GM18498 (cell line): ENCODE measurements at regions not wholly inside any gene's neighbourhood (a gene's known extent, or its start where the extent isn't known, plus 50 kb on each side); places are given as distances from the start of the nearest gene placed in this dataset.
"Not testable (repeated sequence)": the region's sequence is repeated elsewhere in the genome, so short reads cannot be mapped to it uniquely, and the experiment has no call there.

Source experiments
- ATAC-seq: cut with Tn5 transposase; IDR thresholded peaks from one replicate; pipeline ENCODE4 v1.9.1; 2021; ENCODE audit warnings: mild to moderate bottlenecking, moderate library complexity; ENCODE audit not compliant: unreplicated experiment

DNA sequence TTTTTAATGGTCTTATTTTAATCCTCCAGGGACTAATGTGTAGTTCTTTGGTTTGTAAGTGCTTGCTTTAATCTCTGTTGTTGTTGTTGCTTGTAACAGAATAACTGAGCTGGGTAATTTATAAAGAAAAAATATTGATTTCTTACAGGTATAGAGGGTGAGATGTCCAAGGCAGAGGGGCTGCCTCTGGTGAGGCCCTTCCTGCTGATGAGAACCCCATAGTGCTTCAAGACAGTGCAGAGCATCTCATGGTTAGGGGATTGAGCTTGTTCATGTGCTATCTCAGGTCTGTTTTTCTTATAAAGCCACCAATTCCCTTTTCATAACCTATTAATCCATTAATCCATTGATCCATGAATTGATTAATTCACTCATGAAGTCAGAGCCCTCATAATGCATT lies 516.3 kb upstream of the KCND2 start:
- ATAC-seq: no peak

DNA sequence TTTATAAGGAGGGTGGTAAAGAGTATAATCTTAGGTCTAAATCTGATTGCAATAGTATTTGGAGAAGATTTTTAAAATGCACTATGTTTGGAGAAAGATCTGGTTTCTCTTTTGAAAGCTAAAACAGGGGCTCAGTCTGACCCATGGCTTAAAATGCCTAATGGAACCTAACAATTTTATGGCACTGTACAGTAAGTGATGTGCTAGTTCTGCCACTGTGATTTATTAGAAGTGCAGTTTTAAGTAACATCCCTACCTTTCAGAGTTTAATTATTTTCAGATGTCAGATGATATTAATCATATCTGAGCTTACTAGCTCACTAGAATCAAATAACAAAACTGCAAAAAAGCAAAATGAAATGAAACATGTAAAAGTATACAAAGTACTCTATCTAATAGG lies 514.7 kb upstream of the KCND2 start:
- ATAC-seq: no peak

DNA sequence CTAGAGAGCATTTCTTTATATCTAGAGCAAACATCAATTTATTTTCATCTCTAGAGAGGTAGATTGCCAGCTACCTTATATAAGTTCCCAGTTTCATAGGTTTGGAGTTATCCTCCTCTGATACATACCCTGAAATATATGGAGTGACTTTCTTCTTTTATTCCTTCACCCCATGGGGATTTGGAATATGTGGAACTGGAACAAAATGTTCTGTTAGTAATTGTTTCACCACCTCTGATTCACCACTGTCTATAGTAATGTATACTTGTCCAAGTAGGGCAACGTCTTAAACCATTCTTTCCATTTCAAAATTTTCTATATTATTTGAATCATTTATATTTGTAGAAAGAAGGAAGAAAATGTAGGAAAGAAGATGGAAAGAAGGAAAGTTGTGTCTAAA lies 511.2 kb upstream of the KCND2 start:
- no peak for ATAC-seq

DNA sequence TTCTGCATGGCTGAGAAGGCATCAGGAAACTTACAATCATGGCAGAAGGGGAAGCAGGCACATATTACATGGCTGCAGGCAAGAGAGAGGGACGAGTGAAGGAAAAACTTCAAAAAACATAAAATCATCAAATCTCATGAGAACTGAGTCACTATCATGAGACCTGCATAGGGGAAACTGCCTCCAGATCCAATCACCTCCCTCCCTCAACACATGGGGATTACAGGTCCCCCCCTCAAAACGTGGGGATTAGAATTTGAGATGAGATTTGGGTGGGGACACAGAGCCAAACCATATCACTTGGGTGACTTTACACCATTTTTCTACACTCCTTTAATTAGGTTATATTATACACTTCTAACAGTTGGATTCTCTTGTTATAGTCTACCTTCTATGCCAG lies 490.7 kb upstream of the KCND2 start:
- no peak for ATAC-seq

DNA sequence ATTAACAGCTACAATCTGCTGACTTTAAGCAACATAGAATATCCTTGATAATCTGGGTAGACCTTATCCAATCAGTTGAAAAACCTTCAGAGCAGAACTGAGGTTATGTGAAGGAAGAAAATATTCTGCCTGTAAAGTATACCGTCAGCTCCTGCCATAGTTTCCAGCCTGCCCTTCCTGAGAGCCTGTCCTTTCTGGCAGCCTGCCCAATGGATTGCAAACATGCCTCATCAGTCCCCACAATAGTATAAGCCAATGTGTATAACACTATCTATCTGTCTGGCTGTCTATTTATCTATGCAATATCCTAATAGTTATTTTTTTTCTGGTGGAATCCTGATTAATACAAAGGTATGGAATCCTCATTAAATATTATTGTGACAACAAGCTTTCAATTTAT lies 489.2 kb upstream of the KCND2 start:
- ATAC-seq: no peak

DNA sequence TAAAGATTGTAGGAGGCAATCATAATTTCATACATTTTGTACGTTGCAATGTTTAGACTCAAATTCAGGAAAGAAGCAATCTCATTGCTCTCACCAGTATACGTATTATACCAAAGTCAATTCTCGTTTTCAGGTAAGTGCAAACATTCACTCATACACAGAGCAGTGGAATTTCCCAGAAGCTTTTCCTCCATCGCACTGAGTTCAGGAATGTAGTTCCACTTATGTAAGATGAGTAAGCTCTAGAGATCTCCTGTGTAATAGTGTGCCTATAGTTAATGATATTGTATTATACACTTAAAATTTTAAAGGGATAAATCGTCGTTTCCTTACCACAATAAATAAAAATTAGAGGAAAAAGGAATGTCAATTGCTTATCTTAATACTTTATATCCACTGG lies 470.8 kb upstream of the KCND2 start:
- no peak for ATAC-seq

DNA sequence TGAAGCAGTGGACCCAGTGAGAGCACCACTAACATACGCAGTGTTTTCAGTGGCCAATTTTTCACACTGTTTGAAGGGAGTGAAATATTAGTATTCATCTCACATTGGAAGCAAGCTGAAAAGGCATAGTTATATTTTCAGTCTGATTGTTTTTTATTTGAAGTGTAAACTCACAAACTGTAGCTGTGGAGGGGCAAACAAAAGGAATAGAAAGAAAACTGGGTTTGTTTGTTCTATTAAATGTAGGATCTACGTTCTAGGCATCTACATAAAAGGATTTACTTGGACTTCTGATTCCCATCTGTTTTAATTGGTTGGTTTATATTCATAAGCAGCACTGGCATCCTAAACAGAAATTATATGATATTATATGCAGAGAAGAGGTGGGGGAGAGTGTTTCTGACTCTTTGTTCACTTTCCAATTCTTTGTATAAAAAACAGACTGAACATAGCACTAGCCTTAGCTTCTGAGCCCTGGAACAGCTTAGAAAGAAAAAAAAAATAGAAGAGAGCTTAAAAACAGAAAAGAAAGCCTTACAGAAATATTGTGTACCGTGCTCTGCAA lies 447.8 kb upstream of the KCND2 start:
- no peak for ATAC-seq

DNA sequence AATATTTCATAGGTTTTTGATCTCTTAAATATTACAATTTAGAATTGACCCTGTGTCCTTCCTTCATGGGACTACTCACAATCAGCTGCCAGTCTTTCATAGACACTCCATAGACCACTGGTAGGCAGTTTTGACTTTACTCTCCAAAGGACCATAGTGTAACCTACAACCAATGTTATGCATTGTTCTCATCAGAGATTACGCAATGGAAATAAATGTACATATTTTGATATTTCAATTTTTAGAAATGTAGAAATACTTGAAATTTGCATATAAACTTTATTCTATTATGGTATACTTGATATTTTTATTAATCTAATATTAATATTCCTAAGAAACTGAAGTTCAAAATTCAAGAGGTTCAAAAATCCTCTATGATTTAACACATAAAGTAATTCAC lies 446.4 kb upstream of the KCND2 start:
- ATAC-seq: no peak

DNA sequence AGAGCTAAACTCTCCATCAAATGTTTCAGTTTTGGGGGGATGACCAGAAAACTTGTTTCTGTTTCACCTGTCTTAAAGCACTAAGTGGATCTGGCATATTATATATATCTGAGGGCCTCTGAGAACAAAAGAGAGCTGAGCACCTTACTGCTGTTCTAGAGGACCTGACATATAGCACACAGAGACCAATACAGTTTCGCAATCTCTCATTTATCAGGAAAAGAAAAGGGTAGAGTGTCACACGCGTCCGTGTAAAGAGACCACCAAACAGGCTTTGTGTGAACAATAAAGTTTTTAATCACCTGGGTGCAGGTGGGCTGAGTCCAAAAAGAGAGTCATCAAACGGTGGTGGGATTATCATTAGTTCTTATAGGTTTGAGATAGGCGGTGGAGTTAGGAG lies 434.5 kb upstream of the KCND2 start:
- ATAC-seq: no peak

DNA sequence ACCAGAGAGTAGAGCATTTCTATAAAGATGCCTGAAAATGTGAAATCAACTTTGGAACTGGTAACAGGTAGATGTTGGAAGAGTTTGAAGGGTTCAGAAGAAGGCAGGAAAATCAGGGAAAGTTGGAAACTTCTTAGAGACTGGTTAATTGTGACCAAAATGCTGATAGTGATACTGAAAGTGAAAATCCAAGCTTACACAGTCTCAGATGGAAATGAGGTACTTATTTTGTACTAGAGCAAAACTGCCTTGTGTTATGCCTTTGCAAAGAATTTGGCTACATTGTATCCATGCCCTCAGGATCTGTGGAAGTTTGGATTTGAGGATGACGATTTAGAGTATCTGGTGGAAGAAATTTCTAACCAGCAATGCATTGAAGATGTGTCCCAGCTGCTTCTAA lies 430.6 kb upstream of the KCND2 start:
- ATAC-seq: no peak

DNA sequence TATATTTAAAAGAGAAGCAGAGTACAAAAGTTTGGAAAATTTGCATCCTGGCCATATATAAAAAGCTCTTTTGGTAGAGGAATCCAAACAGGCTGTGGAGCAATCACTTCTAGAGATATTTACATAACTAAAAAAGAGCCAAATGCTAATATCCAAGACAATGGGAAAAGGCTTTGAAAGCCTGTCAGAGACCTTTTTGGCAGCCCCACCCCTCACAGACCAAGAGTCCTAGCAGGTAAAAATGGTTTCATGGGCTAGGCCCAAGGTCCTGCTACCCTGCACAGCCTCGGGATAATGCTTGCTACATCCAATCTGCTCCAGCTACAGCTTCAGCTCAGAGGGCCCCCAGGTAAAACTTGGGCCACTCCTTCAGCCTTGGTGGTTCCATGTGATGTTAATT lies 430.2 kb upstream of the KCND2 start:
- no peak for ATAC-seq

DNA sequence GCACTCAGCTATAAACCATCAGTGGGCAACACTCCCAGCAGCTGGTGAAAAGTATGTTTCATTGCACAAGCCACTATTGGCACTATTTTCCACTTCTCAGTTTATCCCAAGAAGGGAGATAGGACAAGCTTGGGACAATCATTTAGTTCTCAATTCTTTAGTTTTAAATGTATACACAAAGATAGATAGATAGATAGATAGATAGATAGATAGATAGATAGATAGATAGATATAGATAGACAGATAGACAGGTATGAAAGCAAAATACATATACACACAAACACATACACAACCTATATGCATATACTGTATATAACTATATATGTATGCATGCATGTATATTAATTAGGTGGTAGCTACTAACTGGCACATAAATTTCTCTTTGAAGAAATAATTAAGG lies 411.6 kb upstream of the KCND2 start:
- ATAC-seq: no peak

DNA sequence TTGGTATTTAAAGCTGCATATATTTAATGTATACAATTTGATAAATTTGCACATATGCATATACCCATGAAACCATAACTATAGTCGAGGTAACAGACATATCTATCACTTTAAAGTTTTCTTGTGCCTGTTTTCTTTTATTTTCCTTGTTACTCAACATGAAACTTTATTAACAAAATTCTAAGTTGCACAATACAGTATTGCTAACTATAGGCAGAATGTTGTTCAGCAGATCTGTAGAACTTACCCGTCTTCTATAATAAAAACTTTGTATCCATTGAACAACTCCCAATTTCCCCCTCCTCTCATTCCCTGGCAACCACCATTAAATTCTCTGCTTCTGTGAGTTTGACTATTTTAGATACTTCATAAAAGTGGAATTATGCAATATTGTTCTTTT lies 404.6 kb upstream of the KCND2 start:
- no peak for ATAC-seq

DNA sequence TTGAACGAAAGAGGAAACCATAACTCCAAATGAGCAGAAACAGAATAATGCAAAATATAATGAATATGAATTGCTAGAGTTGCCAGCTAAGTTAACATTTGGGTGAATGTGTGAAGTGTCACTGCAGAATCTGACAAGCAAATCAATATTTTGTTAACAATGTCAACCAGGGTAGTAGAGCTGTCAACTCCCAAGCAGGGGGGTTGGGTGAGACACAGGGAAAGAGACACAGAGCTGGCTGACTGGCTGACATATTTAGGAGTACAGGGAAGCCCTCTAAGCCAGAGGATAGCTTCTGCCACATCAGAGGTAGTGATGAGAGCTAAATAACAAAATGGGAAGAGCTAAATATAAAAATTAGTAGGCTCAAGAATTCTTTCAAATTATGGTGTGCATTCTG lies 393.1 kb upstream of the KCND2 start:
- ATAC-seq: no peak

DNA sequence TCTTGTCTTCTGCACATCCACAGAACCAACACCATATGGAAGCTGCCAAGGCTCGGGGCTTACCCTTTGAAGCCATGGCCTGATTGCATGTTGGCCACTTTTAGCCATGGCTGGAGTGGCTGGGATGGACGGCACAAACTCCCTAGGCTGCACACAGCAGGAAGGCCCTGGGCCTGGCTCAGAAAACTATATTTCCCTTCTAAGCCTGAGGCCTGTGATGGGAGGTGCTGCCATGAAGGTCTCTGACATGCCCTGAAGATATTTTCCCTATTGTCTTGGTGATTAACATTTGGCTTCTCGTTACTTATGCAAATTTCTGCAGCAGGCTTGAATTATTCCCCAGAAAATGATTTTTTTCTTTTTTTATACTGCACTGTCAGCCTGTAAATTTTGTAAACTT lies 387.0 kb upstream of the KCND2 start:
- ATAC-seq: no peak

DNA sequence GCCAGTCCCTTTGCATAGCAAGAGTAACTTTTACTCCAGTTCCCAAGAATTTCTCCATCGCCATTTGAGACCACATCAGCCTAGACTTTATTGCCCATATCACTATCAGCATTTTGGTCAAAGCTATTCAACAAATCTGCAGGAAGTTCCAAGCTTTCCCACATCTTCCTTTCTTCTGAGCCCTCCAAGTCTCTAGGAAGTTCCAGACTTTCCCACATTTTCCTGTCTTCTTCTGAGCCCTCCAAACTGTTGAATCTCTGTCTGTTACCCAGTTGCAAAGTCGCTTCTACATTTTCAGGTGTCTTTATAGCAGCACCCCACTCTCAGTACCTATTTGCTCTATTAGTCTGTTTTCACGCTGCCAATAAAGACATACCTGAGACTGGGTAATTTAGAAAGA lies 386.4 kb upstream of the KCND2 start:
- not testable (repeated sequence) for ATAC-seq

DNA sequence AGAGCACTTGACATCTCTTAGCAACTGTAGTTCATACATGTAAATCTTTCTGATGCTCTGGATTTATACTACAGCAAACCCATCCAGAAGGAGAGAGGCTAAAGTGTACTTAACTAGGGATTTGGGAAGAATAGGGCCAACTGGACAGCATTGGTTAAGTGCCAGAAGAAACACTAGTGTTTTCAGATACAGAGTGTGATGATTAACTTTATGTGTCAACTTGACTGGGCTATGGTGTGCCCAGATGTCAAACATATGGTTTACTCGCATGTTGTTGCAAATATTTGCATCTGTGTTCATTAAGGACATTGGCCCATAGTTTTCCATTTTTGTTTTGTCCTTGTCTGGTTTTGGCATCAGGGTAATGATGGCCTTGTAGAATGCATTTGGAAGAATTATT lies 384.7 kb upstream of the KCND2 start:
- ATAC-seq: no peak

DNA sequence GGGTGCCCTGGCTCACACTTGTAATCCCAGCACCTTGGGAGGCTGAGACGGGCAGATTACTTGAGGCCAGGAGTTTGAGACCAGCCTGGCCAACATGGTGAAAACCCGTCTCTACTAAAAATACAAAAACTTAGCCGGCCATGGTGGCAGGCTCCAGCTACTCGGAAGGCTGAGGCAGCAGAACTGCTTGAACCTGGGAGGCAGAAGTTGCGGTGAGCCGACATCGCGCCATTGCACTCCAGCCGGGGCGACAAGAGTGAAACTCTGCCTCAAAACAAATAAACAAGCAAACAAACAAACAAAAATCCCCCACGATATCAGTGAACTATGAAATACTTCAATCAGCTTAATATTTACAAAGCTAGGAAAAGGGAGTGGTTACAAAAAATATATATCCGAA lies 382.3 kb upstream of the KCND2 start:
- ATAC-seq: no peak

DNA sequence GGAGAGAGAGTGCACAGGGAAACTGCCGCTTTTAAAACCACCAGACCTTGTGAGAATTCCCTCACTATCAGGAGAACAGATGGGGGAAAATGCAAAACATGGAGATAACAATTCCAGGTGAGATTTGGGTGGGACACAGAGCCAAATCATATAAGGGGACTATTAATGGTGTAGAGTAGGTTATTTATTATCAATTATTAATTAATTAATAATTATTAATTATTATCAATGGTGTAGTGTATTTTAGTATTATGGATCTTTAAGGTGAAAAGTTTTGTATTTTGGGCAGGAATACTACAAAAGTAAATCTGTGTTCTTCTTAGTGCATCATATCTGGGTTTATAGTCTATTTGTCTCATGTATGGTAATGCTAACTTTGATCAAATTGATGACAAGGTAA lies 377.7 kb upstream of the KCND2 start:
- ATAC-seq: no peak

DNA sequence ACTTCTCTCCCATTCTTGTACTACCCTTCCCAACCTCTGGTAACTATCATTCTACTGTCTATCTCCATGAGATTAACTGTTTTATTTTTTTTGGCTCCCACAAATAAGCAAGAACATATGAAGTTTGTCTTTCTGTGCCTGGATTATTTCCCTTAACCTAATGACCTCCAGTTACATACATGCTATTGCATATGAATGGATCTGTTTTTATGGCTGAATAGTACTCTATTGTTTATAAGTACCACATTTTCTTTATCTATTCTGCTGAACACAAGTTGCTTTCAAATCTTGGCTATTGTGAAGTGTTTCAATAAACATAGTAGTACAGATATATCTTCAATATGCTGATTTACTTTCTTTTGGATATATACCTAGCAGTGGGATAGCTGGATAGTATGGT lies 376.6 kb upstream of the KCND2 start:
- ATAC-seq: no peak

DNA sequence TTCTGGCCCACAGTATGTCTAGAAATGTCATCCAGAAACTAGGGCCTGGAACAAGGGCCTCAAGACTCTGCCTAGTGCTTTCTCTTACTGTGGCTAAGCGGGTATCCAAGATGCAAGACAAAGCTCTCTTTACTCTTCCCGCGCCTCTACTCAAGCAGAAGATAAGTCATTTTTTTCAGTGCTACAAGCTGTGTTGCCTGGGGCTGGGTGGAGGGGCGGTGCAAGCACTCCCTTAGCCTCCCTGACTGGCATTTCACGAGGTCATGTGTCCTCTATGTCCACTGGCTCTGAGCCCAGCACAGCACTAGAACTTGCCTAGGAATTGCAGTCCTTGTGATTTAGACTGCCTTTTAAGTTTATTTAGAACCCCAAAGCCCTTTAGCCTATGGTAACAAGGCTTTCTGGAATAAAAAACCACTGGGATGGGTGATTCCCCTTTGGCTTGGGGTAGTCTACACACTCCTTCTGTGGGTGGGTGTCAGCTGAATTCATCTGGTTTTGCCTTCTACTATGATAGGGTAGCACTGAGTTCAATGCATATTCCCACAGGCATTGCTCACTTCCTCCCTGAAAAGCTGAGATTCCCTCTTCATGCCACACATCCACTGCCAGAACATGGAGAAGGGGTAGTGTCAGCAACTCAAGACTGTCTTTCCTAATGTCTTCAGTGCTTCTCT lies 371.8 kb upstream of the KCND2 start:
- ATAC-seq: no peak

DNA sequence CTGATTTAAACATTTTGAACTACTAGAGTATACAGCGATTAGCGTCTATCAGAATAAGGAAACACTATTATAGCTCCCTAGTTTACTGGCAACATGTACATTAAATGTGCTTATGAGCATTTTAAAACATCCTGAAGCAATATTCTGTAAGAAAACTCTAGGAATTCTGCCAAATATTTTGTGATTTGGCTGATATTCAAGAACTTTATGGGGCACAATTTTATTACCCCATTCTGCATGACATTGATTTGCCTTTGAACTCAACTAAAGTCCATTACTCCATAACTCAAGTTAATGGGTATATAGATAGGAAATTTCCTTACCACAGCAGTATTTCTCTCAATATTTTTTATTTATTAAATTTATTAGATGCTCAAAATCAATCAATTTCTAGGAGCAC lies 369.9 kb upstream of the KCND2 start:
- ATAC-seq: no peak

DNA sequence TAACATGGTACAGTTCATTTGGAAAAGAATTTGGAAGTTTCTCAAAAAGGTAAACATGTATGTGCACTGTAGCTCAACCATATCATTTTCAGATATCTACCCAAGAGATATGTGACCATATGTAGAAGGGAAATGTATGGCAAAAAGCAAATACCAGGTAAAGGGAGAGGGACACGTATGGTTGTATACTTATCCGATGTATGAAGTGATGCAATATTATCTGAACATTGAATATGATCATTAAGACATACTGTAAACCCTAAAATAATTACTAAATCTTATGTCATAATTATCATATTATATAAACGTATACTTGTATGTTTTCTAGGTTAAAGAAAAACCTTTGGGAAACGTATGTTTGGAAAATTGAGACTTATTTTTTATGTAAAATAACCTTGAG lies 367.5 kb upstream of the KCND2 start:
- ATAC-seq: no peak
